Body of pancreas (tissue), 4 donors: ENCODE measurements at regions not wholly inside any gene's neighbourhood (a gene's known extent, or its start where the extent isn't known, plus 50 kb on each side); places are given as distances from the start of the nearest gene placed in this dataset.

ENCODE experiments used
- CTCF ChIP-seq, 7 experiments: fragments of 450-650 bp in 4 of 7; fragments of 200-600 bp in 3 of 7; sonication (generic) in 3 of 7; IDR thresholded peaks; one replicate each; pipeline ENCODE4 v1.5.1; 2016 to 2019; ENCODE audit warnings: antibody characterized with exemption in 7 of 7
- POLR2A ChIP-seq, 3 donors: fragments of 450-650 bp; IDR thresholded peaks; one replicate each; pipeline ENCODE4 v1.6.1; 2016; ENCODE audit warnings: antibody characterized with exemption in 3 of 3, mild to moderate bottlenecking in 2 of 3

- no peak for TF ChIP-seq CTCF (IDR thresholded peaks at IDR 0.05)
- no peak for TF ChIP-seq POLR2A (IDR thresholded peaks at IDR 0.05)
These were observed 718.5 kb downstream of the RFPL4B start for GRCh38 chr6:113065611-113066010.
